Gastrocnemius medialis (tissue), 4 donors: ENCODE measurements at regions not wholly inside any gene's neighbourhood (a gene's known extent, or its start where the extent isn't known, plus 50 kb on each side); places are given as distances from the start of the nearest gene placed in this dataset.

Source experiments
- ATAC-seq, 2 donors: fragments of 150-250 bp; one replicate each; pipeline ENCODE4 v1.9.1; 2016
- DNase-seq, 2 donors: peaks; one replicate each; pipeline ENCODE4 v3.0.0-alpha.2; 2019
- H3K27ac ChIP-seq, 4 donors: fragments of 200-600 bp; sonication (generic); 1 replicate in 1 of 4; 2 replicates in 3 of 4; pipeline ENCODE4 v1.5.1; 2016 to 2018; ENCODE audit warnings: mild to moderate bottlenecking in 2 of 4, moderate library complexity in 1 of 4
- H3K27me3 ChIP-seq, 3 donors: fragments of 200-600 bp; sonication (generic) in 2 of 3; 1 replicate in 1 of 3; 2 replicates in 2 of 3; pipeline versions ENCODE4 v1.5.1 to v1.6.0; 2016 to 2019; ENCODE audit warnings: mild to moderate bottlenecking in 1 of 3, moderate library complexity in 1 of 3
- H3K36me3 ChIP-seq, 2 donors: fragments of 200-600 bp; sonication (generic) in 1 of 2; one replicate each; pipeline ENCODE4 v1.5.1; 2017 to 2018
- H3K4me1 ChIP-seq, 2 donors: fragments of 200-600 bp; sonication (generic) in 1 of 2; one replicate each; pipeline ENCODE4 v1.5.1; 2016 to 2017; ENCODE audit warnings: mild to moderate bottlenecking in 2 of 2
- H3K4me3 ChIP-seq, 4 donors: fragments of 200-600 bp; sonication (generic) in 3 of 4; 1 replicate in 1 of 4; 2 replicates in 3 of 4; pipeline ENCODE4 v1.5.1; 2016 to 2019; ENCODE audit warnings: mild to moderate bottlenecking in 2 of 4
- H3K9me3 ChIP-seq, 3 donors: fragments of 200-600 bp; sonication (generic) in 2 of 3; 1 replicate in 1 of 3; 2 replicates in 2 of 3; pipeline ENCODE4 v1.5.1; 2016 to 2019
- POLR2A ChIP-seq, 2 donors: fragments of 450-650 bp; IDR thresholded peaks; one replicate each; pipeline ENCODE4 v1.6.1; 2017; ENCODE audit warnings: antibody characterized with exemption in 2 of 2, mild to moderate bottlenecking in 2 of 2, moderate library complexity in 2 of 2
- in situ Hi-C, 4 donors: fragments of 200-750 bp; cut with MboI; loops; one replicate each; pipeline versions ENCODE4 v1.15.0 to v1.8.0; 2017; ENCODE audit warnings: low sequenced_read_pairs in 4 of 4
- intact Hi-C: fragments of 100-400 bp; cut with DNase I; formaldehyde crosslinking; loops from one replicate; pipeline ENCODE4 v1.15.1; 2023; ENCODE audit warnings: low total_unique reads
- TF ChIP-seq, protein P1 (sequence below), 5 experiments: fragments of 450-650 bp in 3 of 5; fragments of 200-600 bp in 2 of 5; sonication (generic) in 2 of 5; IDR thresholded peaks in 4 of 5; conservative IDR thresholded peaks in 1 of 5; 1 replicate in 4 of 5; 2 replicates in 1 of 5; pipeline ENCODE4 v1.5.1; 2016 to 2019; ENCODE audit warnings: antibody characterized with exemption in 5 of 5, mild to moderate bottlenecking in 3 of 5, moderate library complexity in 3 of 5

- intact Hi-C loops, result no loop called here
- no peak for TF ChIP-seq POLR2A (IDR thresholded peaks at IDR 0.05)
- TF ChIP-seq, protein P1, sequence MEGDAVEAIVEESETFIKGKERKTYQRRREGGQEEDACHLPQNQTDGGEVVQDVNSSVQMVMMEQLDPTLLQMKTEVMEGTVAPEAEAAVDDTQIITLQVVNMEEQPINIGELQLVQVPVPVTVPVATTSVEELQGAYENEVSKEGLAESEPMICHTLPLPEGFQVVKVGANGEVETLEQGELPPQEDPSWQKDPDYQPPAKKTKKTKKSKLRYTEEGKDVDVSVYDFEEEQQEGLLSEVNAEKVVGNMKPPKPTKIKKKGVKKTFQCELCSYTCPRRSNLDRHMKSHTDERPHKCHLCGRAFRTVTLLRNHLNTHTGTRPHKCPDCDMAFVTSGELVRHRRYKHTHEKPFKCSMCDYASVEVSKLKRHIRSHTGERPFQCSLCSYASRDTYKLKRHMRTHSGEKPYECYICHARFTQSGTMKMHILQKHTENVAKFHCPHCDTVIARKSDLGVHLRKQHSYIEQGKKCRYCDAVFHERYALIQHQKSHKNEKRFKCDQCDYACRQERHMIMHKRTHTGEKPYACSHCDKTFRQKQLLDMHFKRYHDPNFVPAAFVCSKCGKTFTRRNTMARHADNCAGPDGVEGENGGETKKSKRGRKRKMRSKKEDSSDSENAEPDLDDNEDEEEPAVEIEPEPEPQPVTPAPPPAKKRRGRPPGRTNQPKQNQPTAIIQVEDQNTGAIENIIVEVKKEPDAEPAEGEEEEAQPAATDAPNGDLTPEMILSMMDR (IDR thresholded peaks at IDR 0.05 in 4 of 5, conservative IDR thresholded peaks at IDR 0.05 in 1 of 5), result no peak
- ATAC-seq, result no peak
- Histone ChIP-seq H3K27me3 (no peaks in the 10 kb centered on the region), H3K27ac (no peak overlapping the region), H3K4me1 (no peaks in the 10 kb centered on the region), H3K36me3 (no peaks in the 10 kb centered on the region), H3K4me3 (no peak overlapping the region), H3K9me3 (no peaks in the 10 kb centered on the region)
- no peak for DNase-seq
- in situ Hi-C loops, result no loop called here
Measured at GRCh38 chr11:115065830-115066664, 387.7 kb downstream of the NXPE2 start.

DNA sequence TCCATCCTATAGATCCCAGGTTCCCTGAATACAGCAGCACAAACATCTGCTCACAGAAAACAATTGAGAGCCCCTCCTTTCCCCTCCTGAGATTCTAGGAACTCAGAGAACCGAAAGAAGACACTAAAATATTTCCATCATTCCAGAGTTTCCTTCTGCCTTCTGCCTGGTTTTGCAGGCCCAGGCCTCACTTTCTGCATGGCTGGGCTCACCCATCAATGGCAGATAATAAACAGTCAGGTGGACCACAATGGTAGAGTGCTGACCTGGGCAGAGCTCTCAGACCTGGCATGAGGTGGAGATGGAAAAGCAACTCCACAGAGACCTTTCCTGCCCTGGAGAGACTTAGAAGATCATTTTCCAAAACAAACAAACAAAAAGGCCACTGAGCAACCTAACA lies 389.1 kb downstream of the NXPE2 start:
- intact Hi-C loops (no loop called here), in situ Hi-C loops (no loop called here)
- DNase-seq, result no peak
- H3K9me3 ChIP-seq, result no peaks in the 10 kb centered on the region
- H3K4me3 ChIP-seq, result no peak overlapping the region
- TF ChIP-seq, protein P1 (IDR thresholded peaks at IDR 0.05 in 4 of 5, conservative IDR thresholded peaks at IDR 0.05 in 1 of 5), result no peak
- no peak for TF ChIP-seq POLR2A (IDR thresholded peaks at IDR 0.05)
- ATAC-seq, result no peak
- H3K4me1 ChIP-seq, result no peaks in the 10 kb centered on the region
- H3K27me3 ChIP-seq, result no peaks in the 10 kb centered on the region
- no peaks in the 10 kb centered on the region for H3K36me3 ChIP-seq
- H3K27ac ChIP-seq, result no peak overlapping the region

DNA sequence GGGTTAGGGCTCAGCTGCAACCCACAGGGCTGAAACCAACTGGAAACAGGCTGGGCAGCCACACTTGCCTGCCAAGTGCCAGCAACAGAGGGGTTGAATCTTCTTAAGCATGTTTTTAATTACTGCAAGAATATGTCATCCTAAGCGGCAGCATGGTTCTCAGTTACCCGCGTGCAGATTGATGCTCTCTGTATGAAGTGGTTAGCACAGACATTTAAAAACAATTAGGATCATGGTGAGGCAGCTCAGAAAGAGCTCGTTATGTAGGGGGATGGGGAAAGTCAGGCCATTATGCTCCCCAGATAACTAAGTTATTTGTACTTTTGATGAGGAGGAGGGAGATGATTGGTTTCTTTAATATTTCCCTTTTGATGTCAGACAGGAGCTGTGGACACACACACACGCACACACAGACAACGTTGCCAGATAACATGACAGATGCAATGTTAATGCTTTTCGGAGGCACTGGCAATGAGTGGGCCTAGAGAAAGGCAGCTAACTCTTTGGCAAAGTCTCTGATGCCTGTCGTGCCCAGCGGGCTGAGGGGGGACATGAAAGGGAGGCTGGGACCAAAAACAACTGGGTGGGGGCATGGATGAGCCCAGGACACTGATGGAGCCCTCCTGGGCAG lies 389.7 kb downstream of the NXPE2 start:
- H3K9me3 ChIP-seq, result no peaks in the 10 kb centered on the region
- in situ Hi-C loops, result no loop called here
- DNase-seq (no peak), ATAC-seq (no peak)
- intact Hi-C loops, result no loop called here
- no peaks in the 10 kb centered on the region for H3K4me1 ChIP-seq
- H3K27me3 ChIP-seq, result no peaks in the 10 kb centered on the region
- no peaks in the 10 kb centered on the region for H3K36me3 ChIP-seq
- no peak for TF ChIP-seq POLR2A (IDR thresholded peaks at IDR 0.05)
- TF ChIP-seq, protein P1 (IDR thresholded peaks at IDR 0.05 in 4 of 5, conservative IDR thresholded peaks at IDR 0.05 in 1 of 5), result no peak
- no peak overlapping the region for H3K4me3 ChIP-seq
- H3K27ac ChIP-seq, result no peak overlapping the region

- no peaks in the 10 kb centered on the region for H3K36me3 ChIP-seq
- H3K27me3 ChIP-seq, result no peaks in the 10 kb centered on the region
- no peak overlapping the region for H3K27ac ChIP-seq
- no peaks in the 10 kb centered on the region for H3K9me3 ChIP-seq
- in situ Hi-C loops (no loop called here), intact Hi-C loops (no loop called here)
- no peak overlapping the region for H3K4me3 ChIP-seq
- DNase-seq, result no peak
- TF ChIP-seq POLR2A (IDR thresholded peaks at IDR 0.05), result no peak
- TF ChIP-seq, protein P1 (IDR thresholded peaks at IDR 0.05 in 4 of 5, conservative IDR thresholded peaks at IDR 0.05 in 1 of 5), result no peak
- ATAC-seq, result no peak
- H3K4me1 ChIP-seq, result no peaks in the 10 kb centered on the region
Measured at GRCh38 chr11:115069599-115069998, 391.3 kb downstream of the NXPE2 start.
